Epithelial cell of esophagus (primary cell): ENCODE measurements at regions not wholly inside any gene's neighbourhood (a gene's known extent, or its start where the extent isn't known, plus 50 kb on each side); places are given as distances from the start of the nearest gene placed in this dataset.

Experiments used
- DNase-seq: peaks from one replicate; pipeline ENCODE4 v3.0.0; 2010; ENCODE audit warnings: low read depth
- H3K4me3 ChIP-seq: 2 replicates; pipeline ENCODE4 v1.5.1; 2011; ENCODE audit warnings: mild to moderate bottlenecking, low read length, control low read depth
- CTCF ChIP-seq: IDR thresholded peaks from 2 replicates; pipeline ENCODE4 v1.5.1; 2011; ENCODE audit warnings: low read depth, mild to moderate bottlenecking, low read length, control low read depth, inconsistent platforms; ENCODE audit not compliant: insufficient read depth; ENCODE audit errors: missing control alignments

GRCh38 chr9:89868100-89868499, 263.3 kb downstream of the GADD45G start:
- no peak for DNase-seq
- no peak overlapping the region for H3K4me3 ChIP-seq
- no peak for TF ChIP-seq CTCF

- no peak for TF ChIP-seq CTCF
- no peak for DNase-seq
- H3K4me3 ChIP-seq = no peak overlapping the region
These were observed 265.2 kb downstream of the GADD45G start for GRCh38 chr9:89869793-89870580.

GRCh38 chr9:89871871-89872331, 267.1 kb downstream of the GADD45G start:
- TF ChIP-seq CTCF = no peak
- H3K4me3 ChIP-seq = no peak overlapping the region
- DNase-seq = no peak

GRCh38 chr9:89872426-89872912, 267.7 kb downstream of the GADD45G start:
- no peak overlapping the region for H3K4me3 ChIP-seq
- no peak for DNase-seq
- TF ChIP-seq CTCF = no peak

- no peak for TF ChIP-seq CTCF
- H3K4me3 ChIP-seq = no peak overlapping the region
- DNase-seq = no peak
These were observed 268.3 kb downstream of the GADD45G start for GRCh38 chr9:89872913-89873707.

GRCh38 chr9:89873801-89874200, 269.0 kb downstream of the GADD45G start:
- no peak for DNase-seq

More at GRCh38 chr9:89873801-89874200, 269.0 kb downstream of the GADD45G start:
- no peak overlapping the region for H3K4me3 ChIP-seq
- no peak for TF ChIP-seq CTCF
